GM19455 (cell line): ENCODE measurements at regions not wholly inside any gene's neighbourhood (a gene's known extent, or its start where the extent isn't known, plus 50 kb on each side); places are given as distances from the start of the nearest gene placed in this dataset.
"Not testable (repeated sequence)": the region's sequence is repeated elsewhere in the genome, so short reads cannot be mapped to it uniquely, and the experiment has no call there.

Source experiments
- ATAC-seq: cut with Tn5 transposase; IDR thresholded peaks from one replicate; pipeline ENCODE4 v1.9.1; 2021; ENCODE audit not compliant: unreplicated experiment

DNA sequence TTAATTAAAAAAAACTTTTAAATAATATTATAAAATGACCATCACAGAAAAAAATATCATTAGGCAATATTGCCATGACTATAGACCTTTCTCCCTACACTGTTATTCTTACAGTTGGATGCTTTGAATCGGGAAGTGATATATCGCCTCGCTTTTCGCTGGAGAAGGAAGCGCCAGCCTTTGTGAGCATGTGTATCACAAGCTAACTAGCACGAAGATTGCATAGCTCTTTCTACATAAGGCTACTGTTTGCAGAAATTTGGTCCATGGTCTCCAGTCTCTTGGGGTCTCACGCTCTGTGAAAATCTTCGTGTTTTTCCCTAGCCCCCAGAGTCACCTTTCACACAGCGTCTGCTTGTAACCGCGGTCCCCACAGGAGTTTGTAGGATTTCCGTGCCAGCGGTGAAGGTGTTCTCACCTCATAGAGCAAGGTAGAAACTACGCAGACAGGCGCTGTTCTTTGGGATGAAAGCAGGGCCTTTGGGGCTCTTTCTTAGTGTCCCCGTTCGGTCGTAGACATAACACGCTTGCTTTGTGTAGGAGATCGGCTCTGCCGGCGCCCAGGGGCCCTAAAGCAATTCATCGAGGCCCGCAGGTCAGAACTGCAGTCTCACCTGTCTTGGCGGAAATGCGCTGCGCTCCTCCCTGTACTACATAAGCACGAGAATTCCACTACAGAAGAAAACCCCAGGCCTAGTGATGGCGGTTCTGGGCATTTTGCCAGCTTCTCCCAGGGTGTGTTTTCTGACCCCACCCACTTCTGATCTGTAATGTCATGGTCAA is 214.5 kb upstream of the NOTCH2NLA start:
- not testable (repeated sequence) for ATAC-seq

DNA sequence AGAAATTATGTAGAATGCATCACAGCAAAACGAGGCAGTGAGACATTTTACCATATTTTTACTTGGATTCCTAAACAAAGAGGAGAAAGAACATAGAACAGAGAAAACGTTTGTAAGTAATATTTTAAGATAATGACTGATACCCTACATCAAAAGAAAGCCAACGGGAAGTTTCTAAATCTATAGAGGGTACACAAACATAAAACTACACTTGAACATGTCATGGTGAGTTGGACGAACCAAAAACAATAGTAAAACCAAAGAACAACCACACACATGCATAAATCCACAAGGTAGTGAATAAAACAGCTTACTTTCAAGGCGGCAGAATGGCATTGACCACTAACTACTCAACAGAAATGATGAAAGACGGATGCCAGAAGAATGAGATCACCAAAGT is 209.7 kb upstream of the NOTCH2NLA start:
- ATAC-seq, result not testable (repeated sequence)

DNA sequence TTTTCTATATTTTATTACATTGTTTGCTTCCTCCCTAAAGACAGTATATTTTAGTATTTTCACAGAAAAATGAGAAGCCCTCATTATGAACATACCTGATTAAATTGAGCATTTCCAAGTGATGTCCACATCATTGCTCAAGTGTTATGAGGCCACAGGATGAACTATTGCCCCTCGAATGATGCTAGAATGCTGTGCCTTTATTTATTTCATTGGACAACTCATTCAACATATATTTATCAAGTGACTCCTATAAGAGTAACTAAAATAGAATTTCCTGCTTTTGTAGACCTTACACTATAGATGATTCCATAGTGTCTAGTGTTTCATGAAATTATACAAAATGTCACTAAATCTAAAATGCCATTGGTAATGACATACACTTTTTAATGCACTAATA is 187.8 kb upstream of the NOTCH2NLA start:
- not testable (repeated sequence) for ATAC-seq

DNA sequence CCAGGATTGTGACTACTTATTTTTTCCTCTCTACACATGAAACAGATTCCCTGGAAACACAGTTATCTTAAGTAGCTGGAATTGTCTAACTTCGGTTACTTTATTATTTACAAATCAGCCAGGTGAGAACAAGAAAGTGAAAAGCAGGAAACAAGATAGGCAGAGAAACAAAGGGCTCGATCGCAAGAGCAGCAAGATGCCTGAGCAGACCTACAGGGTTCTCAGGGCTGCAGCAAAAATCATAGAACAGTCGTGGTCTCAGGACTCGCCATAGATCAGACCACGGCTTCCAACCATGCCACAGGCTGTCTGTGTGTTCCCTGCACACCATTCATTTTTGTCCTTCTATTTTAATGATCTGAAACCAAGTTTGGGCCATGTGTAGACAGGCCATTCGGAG is 186.2 kb upstream of the NOTCH2NLA start:
- not testable (repeated sequence) for ATAC-seq

DNA sequence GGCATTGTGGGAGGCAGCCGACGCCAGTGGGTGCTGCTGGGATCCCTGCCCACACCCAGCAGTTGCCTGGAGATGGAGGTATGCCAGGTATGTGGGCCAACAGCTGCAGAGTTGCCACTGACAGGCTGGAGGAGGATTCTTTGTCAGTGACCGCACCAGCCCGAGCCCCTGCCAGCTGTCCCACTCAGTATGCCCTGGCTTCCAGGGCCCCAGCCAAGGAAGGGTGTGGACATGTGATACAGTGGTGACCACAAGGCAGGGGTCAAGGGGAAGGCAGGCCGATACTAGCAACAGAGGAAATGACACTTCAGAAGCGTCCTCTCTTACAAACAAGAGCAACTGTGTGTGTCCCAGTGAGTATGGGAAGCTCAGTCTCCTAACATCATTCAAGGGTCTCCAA is 185.1 kb upstream of the NOTCH2NLA start:
- ATAC-seq, result not testable (repeated sequence)

DNA sequence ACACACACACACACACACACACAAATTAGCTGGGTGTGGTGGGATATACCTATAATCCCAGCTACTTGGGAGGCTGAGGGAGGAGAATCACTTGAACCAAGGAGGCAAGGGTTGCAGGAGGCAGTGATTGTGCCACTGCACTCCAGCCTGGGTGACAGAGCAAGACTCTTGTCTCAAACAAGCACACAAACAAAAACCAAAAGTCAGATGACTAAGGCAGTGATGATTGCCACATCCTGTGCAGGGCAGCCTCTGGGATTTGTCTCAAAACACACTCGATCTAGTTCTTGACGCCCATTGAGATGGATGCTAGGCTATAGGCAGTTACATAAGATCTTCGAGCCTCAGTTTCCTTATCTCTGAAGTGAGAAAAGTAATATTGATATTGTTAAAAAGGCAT is 183.1 kb upstream of the NOTCH2NLA start:
- ATAC-seq, result not testable (repeated sequence)

DNA sequence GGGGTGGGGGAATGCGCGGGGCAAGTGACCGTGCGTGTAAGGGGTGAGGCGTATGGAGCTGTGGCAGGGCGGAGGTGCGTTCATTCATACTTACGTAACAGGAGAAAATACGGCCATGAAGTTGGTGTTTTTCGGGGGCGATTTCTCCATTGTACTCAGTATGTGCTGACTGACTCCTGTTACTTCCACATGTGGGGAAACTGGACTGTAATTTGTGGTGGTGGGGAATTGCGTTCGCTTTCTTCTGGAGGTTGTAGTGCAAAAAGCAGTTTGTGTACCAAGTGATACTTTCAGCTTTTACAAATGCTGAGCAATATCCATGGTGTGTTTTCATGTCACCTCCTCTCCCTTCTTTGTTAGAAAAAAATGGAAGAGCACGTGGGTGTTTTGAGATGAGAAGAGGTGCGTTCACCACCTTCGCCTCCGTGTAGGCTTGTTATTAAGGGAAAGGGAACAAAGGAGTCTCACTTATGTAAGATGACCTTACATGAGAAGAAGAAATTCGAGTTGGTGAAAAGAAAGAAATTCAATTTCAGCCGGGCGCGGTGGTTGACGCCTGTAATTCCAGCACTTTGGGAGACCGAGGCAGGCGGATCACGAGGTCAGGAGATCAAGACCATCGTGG is 181.1 kb upstream of the NOTCH2NLA start:
- ATAC-seq, result not testable (repeated sequence)

DNA sequence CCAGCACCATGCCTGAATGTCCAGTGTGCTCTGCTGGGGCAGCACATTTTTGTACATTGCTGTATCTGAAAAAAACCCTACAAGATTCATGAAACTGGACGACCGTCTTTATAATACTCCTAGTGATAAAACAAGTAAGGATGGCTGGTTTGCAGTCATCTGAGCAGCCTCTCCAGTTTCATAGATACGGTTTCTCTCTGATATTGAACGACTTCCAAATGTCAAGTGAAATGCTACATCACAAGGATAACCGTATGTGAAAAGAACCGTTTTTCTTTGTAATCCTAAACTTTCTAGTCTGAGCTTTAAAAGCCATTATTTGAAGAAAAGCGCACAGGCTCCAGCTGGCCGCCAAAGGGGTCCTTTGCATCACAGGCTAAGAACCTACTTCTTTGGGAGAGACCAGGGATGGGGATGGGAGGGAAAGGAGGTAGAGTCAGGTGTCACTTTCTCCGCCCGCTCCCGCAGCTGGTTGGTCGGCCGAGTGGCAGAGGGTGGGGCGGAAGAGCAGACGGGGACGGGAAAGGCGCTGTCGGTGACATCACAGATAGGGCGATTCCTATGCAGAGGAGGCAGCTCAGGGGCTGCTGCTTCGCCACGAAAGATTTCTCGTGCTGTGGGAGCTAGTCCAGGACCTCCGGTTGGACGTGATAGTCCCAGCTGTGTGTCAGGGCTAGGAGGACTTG is 180.4 kb upstream of the NOTCH2NLA start:
- not testable (repeated sequence) for ATAC-seq

DNA sequence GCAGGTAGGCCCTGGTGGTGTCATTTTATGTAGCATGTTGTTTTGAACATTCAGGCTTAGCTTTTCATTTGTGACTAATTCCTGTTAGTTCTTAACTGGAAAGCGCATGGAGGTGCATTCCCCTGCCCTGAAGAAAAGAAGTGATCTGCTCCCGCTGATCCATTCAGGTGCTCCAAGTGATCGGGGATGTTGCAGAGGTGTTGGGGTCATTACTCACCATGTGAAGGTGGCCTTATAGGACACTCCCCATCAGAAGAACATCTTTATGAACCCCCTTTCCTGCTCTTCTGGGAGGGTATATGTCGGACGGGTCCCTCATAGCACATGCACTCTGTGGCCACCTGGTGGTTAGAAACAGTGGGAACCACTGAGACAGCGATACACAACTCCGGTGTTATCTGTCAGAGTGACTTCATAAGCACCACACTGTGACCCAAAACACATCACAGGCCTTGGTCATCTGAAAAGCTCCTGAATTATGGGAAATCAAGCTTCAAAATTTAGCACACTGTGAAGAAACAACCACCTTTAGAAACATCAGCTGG is 172.5 kb upstream of the NOTCH2NLA start:
- ATAC-seq, result not testable (repeated sequence)

DNA sequence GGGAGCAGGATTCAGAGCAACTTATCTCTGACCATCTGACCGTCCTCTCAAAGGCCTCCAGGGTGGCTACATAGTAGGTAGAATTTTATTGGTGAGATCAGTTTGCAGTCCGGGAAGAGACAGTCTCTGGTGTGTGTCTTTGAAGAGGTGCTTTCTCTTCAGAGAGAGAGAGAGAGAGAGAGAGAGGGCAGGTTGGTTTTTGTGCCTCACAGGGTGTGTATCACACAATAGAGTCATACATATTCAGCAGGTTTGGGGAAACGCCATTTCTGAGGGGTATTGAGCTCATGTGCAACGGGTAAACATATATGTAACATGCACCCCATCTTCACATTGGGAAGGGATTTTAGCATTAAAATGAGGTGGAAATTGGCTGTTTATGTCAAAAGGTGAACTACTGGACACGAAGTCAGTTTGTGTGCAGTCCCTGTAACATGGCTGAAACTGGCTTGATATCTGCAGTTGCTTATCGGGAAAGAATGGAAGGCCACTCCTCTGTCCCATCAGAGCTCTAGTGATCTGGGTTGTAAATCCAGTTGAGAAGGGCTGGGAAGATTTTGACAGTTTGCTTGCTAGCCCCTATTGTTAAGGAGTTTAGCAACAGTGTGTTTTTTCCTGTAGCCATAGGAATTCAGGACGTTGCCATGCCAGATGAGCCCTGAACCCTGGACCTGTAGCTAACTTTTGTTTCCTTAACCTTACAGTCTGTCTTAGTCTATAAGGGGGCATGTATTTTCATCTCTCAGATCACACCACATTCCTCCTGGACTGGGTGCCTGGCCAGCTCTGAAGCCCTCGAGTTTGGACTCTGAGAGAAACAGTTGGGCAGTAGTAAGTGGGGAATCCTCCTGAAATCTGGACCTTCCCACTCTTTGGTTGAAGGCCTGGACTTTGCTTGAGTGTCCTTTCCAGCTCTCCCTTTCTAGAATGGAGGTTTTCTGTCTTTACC is 171.6 kb upstream of the NOTCH2NLA start:
- not testable (repeated sequence) for ATAC-seq

DNA sequence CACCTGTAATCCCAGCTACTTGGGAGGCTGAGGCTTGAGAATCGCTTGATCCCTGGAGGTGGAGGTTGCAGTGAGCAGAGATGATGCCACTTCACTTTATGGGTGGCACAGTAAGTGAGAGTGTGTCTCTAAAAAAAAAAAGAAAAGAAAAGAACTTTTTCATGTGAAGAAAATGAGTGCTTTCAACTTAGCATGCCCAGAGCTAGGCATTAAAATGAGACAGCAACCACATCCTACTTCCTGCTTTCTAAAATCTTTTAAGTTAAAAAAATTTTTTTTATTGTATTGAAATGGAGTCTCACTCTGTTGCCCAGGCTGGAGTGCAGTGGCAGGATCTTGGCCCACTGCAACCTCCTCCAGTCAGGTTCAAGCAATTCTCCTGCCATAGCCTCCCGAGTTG is 170.4 kb upstream of the NOTCH2NLA start:
- ATAC-seq, result not testable (repeated sequence)

DNA sequence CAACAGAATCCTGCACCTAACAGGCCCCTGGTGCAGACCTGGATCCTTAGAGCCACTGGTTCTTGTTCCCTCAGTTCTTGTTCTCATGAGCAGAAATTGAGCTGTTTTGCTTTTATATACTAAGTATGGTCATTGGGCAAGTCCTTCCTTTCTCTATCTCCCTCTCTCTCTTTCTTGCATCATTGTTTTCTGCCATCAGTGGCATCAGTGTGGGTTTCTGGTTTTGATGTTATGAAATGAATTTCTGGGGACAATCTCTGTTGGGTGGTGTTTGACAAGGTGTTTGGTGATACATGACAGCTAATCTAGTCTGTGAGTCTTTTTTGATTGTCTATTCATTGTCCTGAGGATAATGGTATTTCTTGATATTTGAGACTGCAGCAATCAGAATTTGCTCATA is 168.0 kb upstream of the NOTCH2NLA start:
- not testable (repeated sequence) for ATAC-seq

DNA sequence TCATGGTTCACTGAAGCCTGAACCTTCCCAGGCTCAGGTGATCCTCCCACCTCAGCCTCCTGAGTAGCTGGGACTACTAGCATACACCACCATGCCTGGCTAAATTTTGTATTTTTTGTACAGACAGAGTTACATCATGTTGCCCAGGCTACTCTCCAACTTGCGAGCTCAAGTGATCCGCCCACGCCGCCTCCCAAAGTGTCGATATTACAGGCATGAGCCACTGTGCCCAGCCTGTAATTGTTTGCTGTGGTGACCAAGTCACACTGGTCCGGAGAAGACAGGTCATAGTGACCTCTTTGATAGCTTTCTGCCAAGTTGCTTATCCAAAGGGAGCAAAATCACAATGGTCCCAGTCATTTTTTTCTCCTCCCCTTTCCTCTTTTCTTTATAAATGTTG is 167.4 kb upstream of the NOTCH2NLA start:
- ATAC-seq, result not testable (repeated sequence)

DNA sequence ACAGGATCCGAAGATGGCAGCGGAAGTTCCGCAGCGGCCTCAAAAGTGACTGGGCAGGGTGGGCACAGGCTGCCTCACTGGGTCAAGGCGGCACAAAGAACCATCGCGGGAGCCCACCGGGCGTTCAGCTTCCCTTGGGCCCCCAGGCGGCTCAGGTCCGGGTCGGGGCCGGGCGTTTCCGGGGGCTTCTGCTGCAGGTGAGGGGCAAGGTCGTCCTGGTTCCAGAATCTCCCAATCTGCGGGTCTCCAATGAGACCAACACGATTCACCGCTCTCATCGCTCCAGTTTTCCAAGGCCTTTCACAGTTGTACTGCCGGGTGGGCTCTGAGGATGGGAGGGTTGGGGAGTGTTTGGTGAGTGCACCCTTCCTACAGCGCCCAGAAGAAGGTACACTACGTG is 165.0 kb upstream of the NOTCH2NLA start:
- ATAC-seq, result not testable (repeated sequence)

DNA sequence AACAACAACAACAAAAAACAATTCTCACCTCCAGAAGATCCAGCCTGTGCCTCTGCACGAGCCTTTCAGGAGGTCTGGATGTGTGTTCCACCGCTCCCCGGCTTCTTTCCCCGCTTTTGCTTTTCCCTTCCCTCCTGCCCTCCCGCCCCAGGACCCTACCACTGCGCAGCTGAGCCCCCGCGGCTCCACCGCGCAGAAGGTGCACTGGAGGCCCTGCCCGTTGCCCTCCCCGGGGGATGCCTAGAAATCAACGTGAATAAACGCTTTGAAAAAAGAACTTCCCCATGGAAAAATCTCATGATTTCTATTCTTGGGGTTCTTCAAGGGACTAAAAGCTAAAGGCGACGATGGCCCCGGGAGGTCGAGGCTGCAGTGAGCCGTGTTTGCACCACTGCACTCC is 164.3 kb upstream of the NOTCH2NLA start:
- ATAC-seq, result not testable (repeated sequence)

DNA sequence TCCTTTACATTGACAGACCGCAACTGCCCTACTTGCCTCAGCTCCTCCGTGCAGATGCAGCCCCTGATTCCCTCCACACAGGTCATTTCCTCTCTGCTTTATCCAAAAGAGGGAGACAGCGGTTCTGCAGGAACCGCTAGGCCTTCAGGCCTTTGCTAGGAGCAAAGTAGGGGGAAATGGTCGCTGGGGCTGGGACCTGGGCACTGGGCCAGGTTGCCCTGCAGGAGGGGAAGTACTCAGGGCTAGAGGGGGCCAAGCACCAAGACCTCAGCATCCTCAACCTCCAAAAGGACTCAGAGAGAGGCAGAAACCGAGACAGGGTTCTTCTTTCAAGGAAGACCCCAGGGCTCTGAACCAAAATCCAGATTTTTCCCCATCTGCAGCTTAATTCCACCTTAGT is 160.4 kb upstream of the NOTCH2NLA start:
- not testable (repeated sequence) for ATAC-seq

DNA sequence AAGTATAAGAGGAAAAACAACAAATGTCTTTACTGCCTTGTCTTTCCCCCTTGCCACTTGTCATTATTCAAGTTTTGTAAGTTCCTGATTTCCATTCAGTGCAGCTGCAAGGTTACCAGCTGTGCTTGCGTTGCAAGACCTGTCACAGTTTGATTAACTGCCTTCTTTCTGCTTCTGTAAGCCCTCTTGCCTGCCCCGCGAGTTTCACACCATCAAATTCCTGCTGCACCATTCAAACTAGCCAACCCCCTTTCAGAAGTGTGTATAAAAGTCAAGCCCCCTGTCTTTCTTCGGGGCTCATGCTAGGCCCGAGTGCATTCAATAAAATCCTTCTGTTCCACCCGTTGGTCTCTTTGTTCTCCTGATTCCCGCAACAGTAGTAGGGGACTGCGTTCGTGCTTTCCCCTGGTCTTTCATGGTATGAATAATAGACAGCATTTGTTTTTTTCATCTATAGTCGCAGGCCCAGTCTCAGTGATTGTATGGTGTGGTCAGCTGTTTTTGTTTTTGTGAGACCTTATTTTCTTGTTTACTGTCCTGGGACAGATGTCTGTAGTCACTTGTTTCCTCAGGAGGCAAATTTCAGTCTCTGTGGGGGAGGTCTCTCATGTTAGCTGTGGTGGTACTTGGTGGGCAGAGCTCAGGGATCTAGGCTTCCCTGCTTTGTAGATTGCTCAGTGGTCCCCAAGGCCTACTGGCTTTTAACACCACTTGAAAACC is 159.1 kb upstream of the NOTCH2NLA start:
- ATAC-seq, result not testable (repeated sequence)

DNA sequence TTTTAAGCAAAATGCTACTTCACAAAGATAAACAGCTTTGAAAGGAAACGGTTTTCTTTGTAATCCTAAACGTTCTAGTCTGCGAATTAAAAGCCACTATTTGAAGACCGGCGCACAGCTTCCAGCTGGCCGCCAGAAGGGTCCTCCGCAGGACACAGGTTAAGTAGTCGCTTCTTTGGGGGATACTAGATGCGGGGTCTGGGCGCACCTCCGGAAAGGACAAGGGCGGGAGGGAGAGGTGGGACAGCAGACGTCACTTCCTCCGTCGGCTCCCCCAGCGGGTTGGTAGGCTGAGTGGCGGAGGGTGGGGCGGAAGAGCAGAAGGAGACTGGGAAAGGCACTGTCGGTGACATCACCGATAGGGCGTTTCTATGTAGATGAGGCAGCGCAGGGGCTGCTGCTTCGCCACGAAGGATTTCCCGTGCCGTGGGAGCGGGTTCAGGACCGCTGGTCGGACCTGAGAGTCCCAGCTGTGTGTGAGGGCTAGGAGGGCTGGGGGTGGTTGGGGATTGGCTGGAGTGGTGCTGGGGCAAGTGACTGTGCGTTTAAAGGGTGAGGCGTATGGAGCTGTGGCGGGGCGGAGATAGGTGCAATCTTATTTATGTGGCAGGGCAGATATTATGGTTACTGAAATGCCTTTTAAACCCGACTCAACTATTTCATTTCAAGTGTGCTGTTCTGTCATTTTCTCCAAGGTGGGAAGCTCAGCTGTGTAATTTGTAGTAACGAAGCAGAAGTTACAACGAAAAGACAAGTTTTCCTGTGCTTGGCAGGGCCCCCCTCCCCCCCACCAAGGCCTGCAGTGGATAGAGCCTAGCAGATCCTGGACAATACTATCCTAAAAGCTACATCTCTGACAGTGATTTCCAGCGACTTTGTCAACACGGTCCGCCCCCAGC is 158.3 kb upstream of the NOTCH2NLA start:
- ATAC-seq, result peak; percentile 80

DNA sequence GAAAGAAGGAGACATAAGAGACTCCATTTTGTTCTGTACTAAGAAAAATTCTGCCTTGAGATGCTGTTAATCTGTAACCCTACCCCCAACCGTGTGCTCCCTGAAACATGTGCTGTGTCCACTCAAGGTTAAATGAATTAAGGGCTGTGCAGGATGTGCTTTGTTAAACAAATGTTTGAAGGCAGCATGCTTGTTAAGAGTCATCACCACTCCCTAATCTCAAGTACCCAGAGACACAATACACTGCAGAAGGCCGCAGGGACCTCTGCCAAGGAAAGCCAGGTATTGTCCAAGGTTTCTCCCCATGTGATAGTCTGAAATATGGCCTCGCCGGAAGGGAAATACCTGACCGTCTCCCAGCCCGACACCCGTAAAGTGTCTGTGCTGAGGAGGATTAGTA is 152.4 kb upstream of the NOTCH2NLA start:
- not testable (repeated sequence) for ATAC-seq
